Activated T-helper 1 cell treated with anti-CD3 and anti-CD28 coated beads, Interleukin-12 subunit alpha, Interleukin-12 subunit beta, Interleukin-2, Interleukin-4 antibody, amounts not matched to agents 30 ng/mL and 10 ng/mL and 1 ng/mL, durations not matched to agents 14 hours and 24 hours and 36 hours (primary cell): ENCODE measurements at regions not wholly inside any gene's neighbourhood (a gene's known extent, or its start where the extent isn't known, plus 50 kb on each side); places are given as distances from the start of the nearest gene placed in this dataset.

ENCODE experiments used
- DNase-seq: peaks from one replicate; pipeline ENCODE4 v3.0.0; 2021; ENCODE audit warnings: low spot score
- H3K27ac Mint-ChIP-seq: one replicate; pipeline ENCODE4 v1.8.0; 2021; ENCODE audit warnings: mild to moderate bottlenecking, mixed read lengths
- H3K27me3 Mint-ChIP-seq: one replicate; pipeline ENCODE4 v1.8.0; 2022; ENCODE audit warnings: mild to moderate bottlenecking, moderate library complexity, mixed read lengths; ENCODE audit not compliant: insufficient read depth
- H3K36me3 Mint-ChIP-seq: one replicate; pipeline ENCODE4 v1.8.0; 2021; ENCODE audit warnings: low read depth, mixed read lengths
- H3K4me1 Mint-ChIP-seq: one replicate; pipeline ENCODE4 v1.8.0; 2021; ENCODE audit warnings: low read depth, mixed read lengths
- H3K4me3 Mint-ChIP-seq: one replicate; pipeline ENCODE4 v1.8.0; 2021; ENCODE audit warnings: mild to moderate bottlenecking, moderate library complexity, mixed read lengths
- H3K9me3 Mint-ChIP-seq: one replicate; pipeline ENCODE4 v1.8.0; 2021; ENCODE audit warnings: mixed read lengths
- intact Hi-C: fragments of 100-400 bp; cut with micrococcal nuclease; formaldehyde crosslinking; loops from one replicate; pipeline ENCODE4 v1.15.1; 2024

- no peak for DNase-seq
- Mint-ChIP-seq H3K9me3 (peaks cover 8% of the 10 kb centered on the region), H3K36me3 (no peaks in the 10 kb centered on the region), H3K27ac (no peak overlapping the region), H3K4me3 (no peak overlapping the region), H3K27me3 (no peaks in the 10 kb centered on the region), H3K4me1 (no peaks in the 10 kb centered on the region)
- intact Hi-C loops, result no loop called here
These were observed 356.7 kb upstream of the MMS22L start for GRCh38 chr6:97639702-97640101.

GRCh38 chr6:97644353-97644752, 361.3 kb upstream of the MMS22L start:
- intact Hi-C loops, result no loop called here
- Mint-ChIP-seq H3K4me3 (no peak overlapping the region), H3K4me1 (no peaks in the 10 kb centered on the region), H3K36me3 (no peaks in the 10 kb centered on the region), H3K9me3 (peaks cover 8% of the 10 kb centered on the region), H3K27ac (no peak overlapping the region), H3K27me3 (no peaks in the 10 kb centered on the region)
- DNase-seq, result no peak

DNA sequence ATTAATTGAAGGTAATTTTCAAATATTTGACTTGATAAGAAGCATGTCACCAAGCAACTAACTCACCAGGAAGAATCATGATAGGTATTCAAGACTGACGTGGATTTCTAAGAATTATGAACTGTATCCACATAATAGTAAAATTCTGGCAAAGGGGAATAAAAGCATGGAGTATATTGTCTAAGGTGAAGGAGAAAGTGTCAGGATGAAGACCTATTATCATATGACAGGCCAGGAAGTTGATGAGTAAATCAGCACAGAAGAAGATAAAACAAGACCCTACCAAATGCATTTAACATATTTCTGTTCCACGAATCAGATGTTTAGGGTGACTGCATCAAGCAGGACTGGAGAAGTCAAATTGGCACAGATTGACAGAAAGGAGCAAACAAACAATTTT, 362.7 kb upstream of the MMS22L start:
- H3K27me3 Mint-ChIP-seq, result no peaks in the 10 kb centered on the region
- H3K9me3 Mint-ChIP-seq, result no peaks in the 10 kb centered on the region
- no peak overlapping the region for H3K4me3 Mint-ChIP-seq
- no peak overlapping the region for H3K27ac Mint-ChIP-seq
- no peaks in the 10 kb centered on the region for H3K4me1 Mint-ChIP-seq
- intact Hi-C loops, result no loop called here
- DNase-seq, result no peak
- H3K36me3 Mint-ChIP-seq, result no peaks in the 10 kb centered on the region

DNA sequence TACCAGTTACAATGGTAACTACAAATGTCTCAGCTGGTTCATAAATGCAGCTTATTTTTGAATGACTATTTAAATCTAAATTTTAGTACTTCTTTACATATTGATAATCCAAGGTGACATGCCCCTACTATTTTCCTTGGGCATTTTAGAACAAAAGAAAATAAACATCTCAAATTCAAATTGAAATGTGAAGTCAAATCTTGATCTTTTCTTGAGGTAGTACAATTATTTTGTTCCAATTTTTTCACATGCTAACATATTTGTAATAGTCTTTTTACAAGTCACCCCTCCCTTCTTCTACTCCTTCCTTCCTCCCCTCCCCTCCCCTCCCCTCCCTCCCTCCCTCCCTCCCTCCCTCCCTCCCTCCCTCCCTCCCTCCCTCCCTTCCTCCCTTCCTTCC, 370.1 kb upstream of the MMS22L start:
- Mint-ChIP-seq H3K27me3 (peaks cover 2% of the 10 kb centered on the region), H3K4me1 (no peaks in the 10 kb centered on the region), H3K4me3 (no peak overlapping the region), H3K9me3 (no peaks in the 10 kb centered on the region), H3K27ac (no peak overlapping the region), H3K36me3 (no peaks in the 10 kb centered on the region)
- intact Hi-C loops, result no loop called here
- DNase-seq, result no peak

- Mint-ChIP-seq H3K27me3 (peaks cover 2% of the 10 kb centered on the region), H3K4me3 (no peak overlapping the region), H3K4me1 (no peaks in the 10 kb centered on the region), H3K9me3 (no peaks in the 10 kb centered on the region), H3K36me3 (no peaks in the 10 kb centered on the region), H3K27ac (no peak overlapping the region)
- DNase-seq, result no peak
- intact Hi-C loops, result no loop called here
These were observed 370.5 kb upstream of the MMS22L start for GRCh38 chr6:97653517-97653916.

- no peaks in the 10 kb centered on the region for H3K36me3 Mint-ChIP-seq
- H3K9me3 Mint-ChIP-seq, result no peaks in the 10 kb centered on the region
- DNase-seq, result no peak
- H3K27me3 Mint-ChIP-seq, result peaks cover 2% of the 10 kb centered on the region
- H3K4me1 Mint-ChIP-seq, result no peaks in the 10 kb centered on the region
- H3K27ac Mint-ChIP-seq, result no peak overlapping the region
- intact Hi-C loops, result no loop called here
- H3K4me3 Mint-ChIP-seq, result no peak overlapping the region
These were observed 371.7 kb upstream of the MMS22L start for GRCh38 chr6:97654674-97655073.

- H3K9me3 Mint-ChIP-seq, result no peaks in the 10 kb centered on the region
- H3K36me3 Mint-ChIP-seq, result no peaks in the 10 kb centered on the region
- H3K27ac Mint-ChIP-seq, result no peak overlapping the region
- intact Hi-C loops, result no loop called here
- no peak for DNase-seq
- peaks cover 2% of the 10 kb centered on the region for H3K27me3 Mint-ChIP-seq
- no peak overlapping the region for H3K4me3 Mint-ChIP-seq
- no peaks in the 10 kb centered on the region for H3K4me1 Mint-ChIP-seq
These were observed 373.2 kb upstream of the MMS22L start for GRCh38 chr6:97656236-97656635.

DNA sequence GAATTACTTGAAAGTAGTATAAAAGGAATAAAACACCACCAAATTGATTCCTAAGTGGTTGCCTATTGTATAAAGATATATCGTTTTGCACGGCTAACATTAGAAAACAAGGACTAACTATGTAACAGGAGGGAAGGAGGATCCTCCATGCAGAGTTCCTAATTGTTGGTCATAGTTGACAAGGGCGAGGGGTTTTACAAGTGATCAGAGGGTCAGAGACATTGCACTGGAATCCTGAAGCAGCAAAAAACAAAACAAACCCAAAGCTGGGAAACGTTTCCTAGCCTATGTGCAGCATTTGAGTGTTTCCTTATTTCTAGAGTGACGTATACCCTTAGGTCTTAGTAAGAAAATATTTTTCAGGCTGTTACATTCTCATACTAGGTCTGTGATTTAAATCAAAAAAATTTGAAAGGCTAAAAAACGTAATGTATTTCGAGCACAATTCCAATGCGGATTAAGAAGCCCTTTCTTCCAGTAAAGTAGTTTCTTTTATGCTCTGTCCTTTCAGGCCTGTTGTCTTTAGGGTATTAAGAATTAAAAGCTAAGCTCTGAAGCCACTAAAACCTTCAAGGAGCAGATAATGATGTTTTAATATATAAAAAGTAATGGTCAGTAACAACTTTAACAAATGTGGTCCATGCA, 373.8 kb upstream of the MMS22L start:
- DNase-seq, result no peak
- Mint-ChIP-seq H3K27me3 (peaks cover 2% of the 10 kb centered on the region), H3K9me3 (no peaks in the 10 kb centered on the region), H3K4me3 (no peak overlapping the region), H3K27ac (no peak overlapping the region), H3K4me1 (no peaks in the 10 kb centered on the region), H3K36me3 (no peaks in the 10 kb centered on the region)
- intact Hi-C loops, result no loop called here

DNA sequence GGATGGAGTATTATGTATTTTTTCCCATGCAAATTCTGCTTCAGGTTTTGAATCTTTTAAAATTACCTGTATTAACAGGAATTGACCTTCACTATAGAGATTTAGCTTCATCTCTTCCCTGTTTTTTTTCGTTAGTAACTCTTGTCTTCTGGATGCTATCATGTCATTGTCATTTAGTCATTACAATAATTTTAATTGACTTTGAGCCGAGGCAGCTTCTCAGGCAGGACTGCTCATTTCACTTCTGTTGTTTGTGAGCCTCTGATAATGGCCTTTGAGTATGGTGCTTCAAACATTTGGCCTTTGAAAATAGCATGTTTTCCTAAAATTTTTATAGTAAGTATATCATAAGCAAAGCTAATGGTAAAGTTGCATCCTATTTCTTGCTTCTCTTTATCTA, 375.1 kb upstream of the MMS22L start:
- no peak for DNase-seq
- Mint-ChIP-seq H3K4me3 (no peak overlapping the region), H3K4me1 (no peaks in the 10 kb centered on the region), H3K36me3 (no peaks in the 10 kb centered on the region), H3K27ac (no peak overlapping the region), H3K9me3 (no peaks in the 10 kb centered on the region), H3K27me3 (peaks cover 2% of the 10 kb centered on the region)
- intact Hi-C loops, result no loop called here

DNA sequence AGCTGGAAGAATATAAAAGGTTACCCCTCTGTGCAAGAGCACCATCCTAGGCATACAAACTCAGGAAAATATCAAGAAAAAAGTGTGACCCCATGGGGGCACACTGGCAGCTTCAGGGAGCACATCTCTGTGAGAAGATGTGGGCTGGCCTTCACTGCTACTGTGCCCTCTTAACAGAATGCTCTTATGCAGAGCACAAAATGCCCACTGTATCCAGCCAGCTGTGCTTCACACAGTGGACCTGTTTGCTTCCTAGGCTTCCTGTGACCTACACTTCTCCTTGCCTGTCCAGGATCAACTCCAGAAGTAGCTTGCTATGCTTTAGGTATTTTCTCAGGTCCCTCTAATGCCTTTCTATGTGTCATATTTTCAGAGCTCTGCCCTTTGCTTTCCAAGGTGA, 380.2 kb upstream of the MMS22L start:
- no peak for DNase-seq
- no peak overlapping the region for H3K27ac Mint-ChIP-seq
- H3K4me1 Mint-ChIP-seq, result no peaks in the 10 kb centered on the region
- H3K4me3 Mint-ChIP-seq, result no peak overlapping the region
- H3K36me3 Mint-ChIP-seq, result no peaks in the 10 kb centered on the region
- H3K27me3 Mint-ChIP-seq, result no peaks in the 10 kb centered on the region
- intact Hi-C loops, result no loop called here
- H3K9me3 Mint-ChIP-seq, result no peaks in the 10 kb centered on the region

DNA sequence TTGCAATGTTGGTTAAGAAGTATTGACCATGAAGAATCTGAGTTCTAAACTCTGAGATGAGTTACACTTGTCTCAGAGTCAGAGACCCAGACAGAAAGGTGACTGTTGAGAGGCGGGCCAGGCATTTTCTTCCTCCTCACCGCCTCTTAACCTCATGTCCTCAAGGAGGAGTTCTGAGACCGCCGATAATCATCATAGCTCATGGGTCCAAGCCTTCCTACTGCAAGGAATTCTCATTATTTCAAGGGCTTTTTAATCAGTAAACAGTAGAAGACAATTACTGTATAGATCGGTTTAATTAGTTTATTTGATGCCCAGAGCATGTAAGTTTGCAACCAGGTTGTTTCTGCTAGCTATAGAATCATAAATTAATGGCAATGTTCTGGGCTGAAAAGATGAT, 382.4 kb upstream of the MMS22L start:
- DNase-seq, result no peak
- intact Hi-C loops, result loop anchor here (5.0 kb wide), 1 partner anchor 1182 kb away; no protein-coding TSS in a partner anchor
- Mint-ChIP-seq H3K27me3 (no peaks in the 10 kb centered on the region), H3K27ac (no peak overlapping the region), H3K9me3 (no peaks in the 10 kb centered on the region), H3K36me3 (no peaks in the 10 kb centered on the region), H3K4me1 (no peaks in the 10 kb centered on the region), H3K4me3 (no peak overlapping the region)

- no peak for DNase-seq
- no peaks in the 10 kb centered on the region for H3K4me1 Mint-ChIP-seq
- H3K36me3 Mint-ChIP-seq, result no peaks in the 10 kb centered on the region
- no peaks in the 10 kb centered on the region for H3K9me3 Mint-ChIP-seq
- H3K27ac Mint-ChIP-seq, result no peak overlapping the region
- intact Hi-C loops, result loop anchor here (5.0 kb wide), 1 partner anchor 1180 kb away; no protein-coding TSS in a partner anchor
- no peaks in the 10 kb centered on the region for H3K27me3 Mint-ChIP-seq
- no peak overlapping the region for H3K4me3 Mint-ChIP-seq
These were observed 383.9 kb upstream of the MMS22L start for GRCh38 chr6:97666889-97667288.

DNA sequence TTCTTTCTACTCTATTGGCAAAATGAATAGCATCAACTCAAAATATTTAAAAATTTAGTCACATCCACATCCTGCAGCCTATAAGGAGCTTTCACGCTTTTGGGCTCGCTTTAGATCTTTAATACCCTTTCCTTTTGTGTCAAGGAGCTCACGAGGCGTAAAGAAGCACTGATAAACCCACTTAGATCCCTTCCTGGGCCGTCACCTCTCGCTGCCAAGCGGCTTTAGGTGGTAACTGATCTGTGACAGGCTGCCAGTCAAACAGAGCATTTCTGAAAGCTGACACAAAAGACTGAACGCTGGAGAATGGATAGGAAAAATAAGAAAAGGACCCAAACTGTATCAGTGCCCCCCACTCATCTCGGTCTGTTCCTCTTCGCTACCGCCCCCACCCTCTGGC, 385.7 kb upstream of the MMS22L start:
- Mint-ChIP-seq H3K4me3 (no peak overlapping the region), H3K9me3 (no peaks in the 10 kb centered on the region), H3K27ac (no peak overlapping the region), H3K36me3 (no peaks in the 10 kb centered on the region), H3K4me1 (no peaks in the 10 kb centered on the region), H3K27me3 (no peaks in the 10 kb centered on the region)
- intact Hi-C loops, result loop anchor here (5.0 kb wide), 1 partner anchor 1179 kb away; no protein-coding TSS in a partner anchor
- no peak for DNase-seq
